Stimulated activated CD4-positive, alpha-beta T cell treated with anti-CD3 and anti-CD28 coated beads, Interleukin-15, amount 100 ng/mL, for 48 hours (primary cell): ENCODE measurements at regions not wholly inside any gene's neighbourhood (a gene's known extent, or its start where the extent isn't known, plus 50 kb on each side); places are given as distances from the start of the nearest gene placed in this dataset.

Source experiments
- DNase-seq, 2 donors: peaks; one replicate each; pipeline ENCODE4 v3.0.0-alpha.2; 2020; ENCODE audit warnings: low read depth in 2 of 2

DNA sequence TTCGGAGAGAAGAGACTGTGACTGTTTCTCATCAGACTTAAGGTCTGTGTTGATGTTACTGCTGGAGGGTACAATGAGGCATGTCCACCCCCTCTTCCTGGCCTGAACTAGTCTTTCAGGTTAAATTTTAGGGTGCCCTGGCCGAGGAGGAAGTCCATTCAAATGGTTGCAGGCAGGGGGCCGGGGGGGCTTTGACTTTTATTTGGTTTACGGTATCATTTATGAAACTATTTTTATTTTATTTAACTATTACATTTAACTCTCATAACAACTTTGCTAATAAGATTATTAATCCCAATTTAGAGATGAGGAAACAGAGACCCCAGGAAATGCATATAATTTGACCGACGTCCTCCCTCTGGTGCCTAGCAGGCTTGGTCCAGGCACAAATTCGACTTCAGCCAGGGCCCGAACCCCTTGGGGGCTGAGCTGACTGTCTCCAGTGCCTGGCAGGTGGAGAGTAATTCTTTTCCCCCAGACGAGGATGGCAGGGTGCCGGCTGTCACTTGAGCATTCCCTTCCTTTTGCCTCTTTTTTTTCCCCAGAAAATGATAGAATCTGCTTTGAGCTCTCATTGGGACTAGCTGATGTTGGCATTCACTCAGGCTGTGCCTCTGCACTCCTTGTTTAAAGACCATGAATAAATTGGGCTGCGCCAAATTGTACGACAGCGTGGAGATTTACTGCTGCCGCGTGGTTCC lies 255.3 kb upstream of the SALL3 start:
- DNase-seq, result no peak

DNA sequence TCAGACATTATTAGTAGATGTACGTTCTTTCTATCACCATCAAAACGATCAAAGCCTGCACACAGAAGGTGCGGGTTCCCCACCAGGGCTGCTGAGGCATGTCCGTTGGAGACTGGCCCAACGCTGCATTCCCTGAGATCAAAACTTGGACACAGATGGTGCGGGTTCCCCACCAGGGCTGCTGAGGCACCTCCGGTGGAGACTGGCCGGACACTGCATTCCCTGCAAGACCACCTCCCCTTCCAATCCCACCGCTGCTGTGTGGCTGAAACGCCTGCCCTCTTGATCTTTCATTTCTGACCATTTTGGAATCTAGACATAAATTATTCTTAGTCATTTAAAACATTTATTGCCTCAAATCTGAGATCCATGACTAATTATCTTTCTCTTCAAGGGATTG lies 254.2 kb upstream of the SALL3 start:
- no peak for DNase-seq

DNA sequence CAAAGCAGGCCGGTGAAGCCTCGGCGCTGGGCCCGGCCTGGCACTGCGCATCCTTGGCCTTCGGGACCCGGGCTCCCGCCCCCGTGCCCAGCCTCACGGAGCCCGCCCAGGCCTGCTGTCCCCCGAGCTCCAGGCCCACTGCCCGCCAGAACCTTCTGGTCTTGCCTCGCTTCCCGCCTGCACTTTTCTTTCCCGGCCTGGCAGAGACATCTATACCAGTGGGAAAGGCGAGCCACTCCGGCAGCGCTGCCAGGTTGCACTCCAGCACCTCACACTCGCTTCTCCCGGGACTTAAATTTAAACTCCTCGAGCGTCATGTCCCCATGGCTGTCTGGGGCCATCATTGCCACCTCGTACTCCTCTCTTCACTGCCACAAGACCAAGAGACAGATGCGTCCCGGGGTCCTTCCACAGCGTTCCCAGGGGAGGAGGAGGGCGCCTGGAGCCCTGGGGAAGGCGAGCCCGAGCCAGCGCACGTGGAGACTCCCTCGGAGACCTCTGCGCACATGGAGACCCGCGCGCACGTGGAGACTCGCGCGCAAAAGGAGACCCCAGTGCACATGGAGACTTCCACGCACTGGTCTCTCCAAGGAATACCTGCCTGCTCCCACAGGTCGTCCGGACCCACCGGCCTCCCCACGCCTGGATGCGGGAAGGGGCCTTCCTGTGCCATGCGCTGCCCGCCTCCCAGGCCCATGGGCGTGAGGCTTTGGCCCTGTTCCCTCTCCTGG lies 253.1 kb upstream of the SALL3 start:
- DNase-seq, result no peak

DNA sequence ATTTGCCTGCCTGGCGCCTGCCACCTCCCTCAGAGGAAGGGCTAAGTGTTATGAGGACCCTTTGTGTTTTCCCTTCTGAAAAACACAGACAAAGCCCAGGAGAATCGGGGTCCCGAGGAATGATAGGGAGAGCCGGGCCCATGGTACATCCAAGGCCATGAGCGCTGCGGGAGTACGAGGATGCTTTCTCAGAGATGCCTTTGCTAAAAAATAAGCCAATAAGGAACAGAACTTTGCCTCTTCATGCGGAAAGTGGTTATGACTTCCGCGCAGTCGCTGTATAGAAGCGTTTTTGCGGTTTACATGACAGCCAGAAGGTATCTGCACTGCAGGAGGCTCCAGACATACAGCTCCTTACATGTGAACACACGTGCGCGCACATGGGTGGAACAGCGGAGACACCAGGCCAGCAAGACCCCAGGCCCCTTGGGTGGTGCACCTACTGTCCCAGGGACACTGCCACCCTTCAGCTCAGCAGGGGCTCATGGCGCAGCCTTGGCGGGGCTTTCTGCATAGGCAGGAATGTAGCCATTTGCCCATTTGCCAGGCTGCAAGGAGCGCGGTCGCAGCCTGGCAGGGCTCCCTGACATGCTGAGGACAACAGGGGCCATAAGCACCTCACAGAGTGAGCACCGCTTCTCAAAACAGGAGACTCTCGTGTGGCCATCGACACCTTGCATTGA lies 252.4 kb upstream of the SALL3 start:
- no peak for DNase-seq

DNA sequence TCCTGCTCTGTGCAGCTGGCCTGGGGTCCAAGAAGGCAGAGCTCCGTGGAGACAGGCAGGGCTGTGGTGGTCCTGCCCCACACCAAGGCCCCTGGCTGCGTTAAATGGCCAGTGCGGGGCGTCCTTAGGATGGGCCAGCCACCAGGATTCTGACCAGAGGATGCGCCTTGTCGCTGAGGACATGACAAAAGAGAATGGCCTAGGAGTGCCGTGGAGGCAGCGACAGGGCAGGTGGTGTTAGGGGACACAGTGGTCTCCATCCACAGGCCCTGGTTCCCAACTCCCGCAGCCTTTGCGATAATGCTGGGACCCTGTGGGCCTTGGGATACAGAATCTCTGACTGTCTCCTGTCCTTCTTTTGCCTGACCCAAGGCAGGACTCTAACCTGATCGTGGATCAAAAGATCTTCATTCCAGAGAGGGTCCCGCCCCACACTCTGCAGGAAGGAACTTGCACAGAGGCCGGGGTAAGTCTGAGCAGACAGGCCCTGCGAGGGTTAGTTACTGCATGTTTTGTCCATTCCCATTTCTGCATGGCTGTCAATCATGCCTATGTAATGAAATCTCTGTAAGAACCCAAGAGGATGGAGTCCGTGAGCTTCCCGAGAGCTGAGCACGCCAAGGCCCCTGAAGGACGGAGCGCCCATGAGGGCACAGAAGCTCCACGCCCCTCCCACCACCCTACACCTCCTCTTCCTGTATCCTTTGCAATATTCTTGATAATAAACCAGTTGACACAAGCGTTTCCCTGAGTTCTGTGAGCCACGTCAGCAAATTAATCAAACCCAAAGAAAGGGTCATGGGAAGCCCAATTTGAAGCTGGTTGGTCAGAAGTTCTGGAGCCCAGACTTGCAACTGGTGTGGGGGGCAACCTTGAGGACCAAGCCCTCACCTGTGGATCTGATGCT lies 251.5 kb upstream of the SALL3 start:
- no peak for DNase-seq

DNA sequence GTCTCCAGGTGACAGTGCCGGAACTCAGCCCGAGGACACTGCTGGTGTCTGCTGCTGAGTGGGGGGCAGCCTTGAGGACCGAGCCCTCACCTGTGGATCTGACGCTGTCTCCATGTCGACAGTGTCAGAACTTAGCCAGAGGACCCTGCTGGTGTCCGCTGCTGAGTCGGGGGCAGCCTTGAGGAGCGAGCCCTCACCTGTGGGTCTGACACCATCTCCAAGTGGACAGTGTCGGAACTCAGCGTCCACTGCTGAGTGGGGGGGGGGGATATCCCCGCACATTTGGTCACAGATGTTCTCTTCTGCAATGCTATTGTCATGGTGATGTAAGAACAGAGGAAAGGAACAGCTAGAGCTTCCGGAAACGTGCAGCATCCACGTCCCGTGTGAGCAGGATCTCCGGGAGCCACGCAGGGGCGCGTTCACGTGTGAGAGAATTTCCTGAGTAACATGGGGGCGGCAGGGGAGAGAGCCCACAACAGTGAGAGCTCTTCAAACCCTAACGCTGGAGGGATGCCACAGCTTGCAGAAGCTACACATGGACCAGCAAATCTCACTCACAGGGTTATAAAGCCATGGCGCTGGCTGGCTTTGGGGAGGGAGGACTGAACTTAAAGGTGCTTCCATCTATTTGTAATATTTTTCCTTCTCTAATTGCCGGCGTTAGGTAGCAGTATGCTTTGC lies 250.7 kb upstream of the SALL3 start:
- no peak for DNase-seq

DNA sequence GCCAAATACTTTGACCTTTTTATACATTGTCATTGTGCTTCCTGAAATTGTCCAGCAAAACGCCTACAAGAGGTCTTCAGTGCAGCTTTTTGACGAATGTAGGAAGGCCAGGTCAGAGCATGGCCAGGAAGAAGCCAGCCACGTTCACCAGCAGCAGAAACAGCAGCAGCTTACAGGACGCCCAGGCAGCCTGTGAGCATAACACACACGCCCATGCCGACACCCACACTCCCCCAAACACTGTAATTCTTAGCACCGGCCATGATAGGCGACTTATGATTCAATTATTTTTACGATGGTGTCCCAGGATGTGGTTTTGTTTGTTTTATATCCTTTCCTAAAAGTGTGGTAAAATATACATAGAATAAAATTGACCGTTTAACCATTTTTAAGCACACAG lies 249.1 kb upstream of the SALL3 start:
- no peak for DNase-seq

DNA sequence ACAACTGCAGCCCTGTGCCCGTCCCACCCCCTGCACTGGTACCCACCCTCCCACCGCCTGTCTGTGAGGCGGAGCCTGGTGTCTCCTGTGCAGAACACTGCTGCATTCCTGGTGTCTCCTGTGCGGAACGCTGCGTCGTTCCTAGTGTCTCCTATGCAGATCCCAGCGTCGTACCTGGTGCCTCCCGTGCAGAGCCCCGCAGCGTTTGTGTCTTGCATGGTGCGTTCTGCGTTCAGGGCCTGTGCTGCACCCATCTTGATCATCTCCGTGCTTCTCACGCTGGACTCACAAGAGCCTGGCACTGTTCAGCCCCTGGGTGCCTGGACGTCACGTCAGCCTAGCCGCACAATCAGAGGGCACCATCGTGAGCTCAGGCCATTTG lies 248.6 kb upstream of the SALL3 start:
- no peak for DNase-seq

DNA sequence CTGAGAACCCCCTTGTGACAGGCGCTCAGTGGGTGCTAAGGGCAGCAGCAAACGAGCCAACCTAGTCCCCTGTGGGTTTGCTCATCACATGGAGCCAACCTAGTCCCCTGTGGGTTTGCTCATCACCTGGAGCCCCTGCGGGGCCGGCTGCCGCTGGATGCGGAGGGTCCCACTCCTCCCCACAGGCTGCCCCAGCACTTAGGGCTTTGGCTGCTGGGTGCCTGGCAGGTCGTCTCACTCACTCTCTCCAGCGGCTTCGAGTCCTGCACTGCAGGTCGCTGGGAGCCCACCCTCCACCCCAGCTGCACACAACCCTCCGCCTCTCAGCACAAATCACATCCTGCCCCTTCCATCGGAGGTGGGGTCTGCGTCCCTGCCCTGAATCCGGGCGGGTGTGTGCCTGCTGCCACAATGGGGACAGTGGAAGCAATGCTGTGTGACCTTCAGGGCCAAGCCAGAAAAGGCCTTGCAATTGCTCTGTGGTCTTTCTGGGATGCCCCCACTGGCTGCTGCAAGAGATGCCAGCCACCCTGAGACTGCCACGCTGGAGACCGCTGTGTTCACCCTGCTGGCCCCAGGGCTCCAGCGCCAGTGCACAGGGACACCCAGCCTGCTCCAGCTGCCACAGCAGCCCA lies 248.1 kb upstream of the SALL3 start:
- DNase-seq, result no peak

DNA sequence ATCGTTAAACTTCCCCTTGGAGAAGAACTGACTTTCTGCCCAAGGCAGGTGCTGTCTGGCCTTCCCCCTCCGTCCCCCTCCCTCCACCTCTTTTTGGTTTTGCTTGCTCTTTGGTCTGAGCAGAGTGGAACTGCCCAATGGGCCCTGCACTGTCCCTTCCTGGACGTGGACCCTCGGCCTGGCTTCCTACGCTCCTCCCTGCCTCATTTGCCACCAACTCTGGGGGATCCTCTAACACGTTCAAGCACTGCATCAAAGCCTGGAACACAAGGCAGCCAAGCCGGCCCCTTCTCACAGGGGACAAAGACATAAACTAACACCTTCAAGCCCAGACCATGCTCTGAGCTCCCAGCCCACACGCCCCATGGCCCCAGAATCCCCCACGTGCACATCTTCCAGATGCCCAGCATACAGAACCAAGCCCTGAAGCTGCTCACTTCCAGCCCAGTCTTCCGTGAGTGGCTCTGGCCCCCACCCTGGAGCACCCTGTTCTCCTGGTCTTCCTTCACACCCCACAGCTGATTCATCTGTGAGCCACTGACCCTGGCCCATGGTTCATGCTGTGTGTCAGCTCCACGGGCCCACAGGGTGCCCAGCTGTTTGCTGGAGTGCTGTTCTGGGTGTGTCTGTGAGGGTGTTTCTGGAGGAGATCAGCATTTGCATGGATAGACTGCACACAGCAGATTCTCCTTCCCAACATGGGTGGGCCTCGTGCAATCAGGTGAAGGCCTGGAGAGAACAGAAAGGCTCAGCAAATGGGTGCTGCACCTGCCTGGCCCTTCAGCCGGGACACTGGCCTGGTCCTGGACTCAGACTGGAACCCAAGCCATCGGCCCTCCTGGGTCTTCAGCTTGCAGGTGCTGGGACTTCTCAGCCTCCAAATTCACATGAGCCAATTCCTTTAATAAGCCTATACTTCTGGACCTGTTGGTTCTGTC lies 247.1 kb upstream of the SALL3 start:
- DNase-seq, result no peak

DNA sequence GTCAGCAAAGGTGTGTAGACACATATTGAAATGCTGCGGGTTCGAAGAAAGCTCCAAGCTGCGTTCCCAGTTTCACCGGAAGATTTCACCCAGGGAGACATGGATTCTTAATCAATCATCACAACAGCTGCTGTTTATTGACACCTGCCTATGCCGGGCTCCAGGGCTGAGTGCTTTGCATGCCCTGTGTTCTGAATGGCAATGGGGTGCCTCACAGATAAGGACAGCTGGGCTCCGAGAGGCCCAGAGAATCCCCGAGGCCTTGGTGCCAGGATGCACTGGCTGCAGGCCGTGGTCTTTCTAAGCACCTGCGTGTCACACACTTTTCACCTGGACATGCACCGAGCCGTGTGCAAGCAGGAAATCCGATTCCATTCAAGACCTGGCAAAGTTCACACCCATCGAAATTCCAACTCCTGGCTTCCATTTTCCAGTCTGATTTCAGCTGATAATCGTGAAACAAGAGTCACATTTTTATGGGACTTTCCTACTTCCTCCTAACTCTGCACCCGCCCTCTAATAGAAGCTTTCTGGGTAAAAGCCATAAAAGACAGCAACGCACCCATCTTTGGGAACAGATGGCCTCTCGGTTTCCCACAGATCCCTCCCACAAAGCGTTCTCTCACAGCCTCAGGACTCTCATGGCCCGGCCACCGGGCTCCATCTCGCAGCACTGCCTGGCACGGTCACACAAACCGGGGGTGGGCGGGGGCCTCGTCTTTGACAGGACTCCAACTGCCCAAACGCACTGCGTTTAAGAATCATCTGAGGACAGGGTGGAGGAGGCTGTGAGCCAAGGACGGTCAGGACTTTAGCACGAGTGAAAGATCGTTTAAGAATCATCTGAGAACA lies 245.6 kb upstream of the SALL3 start:
- no peak for DNase-seq

DNA sequence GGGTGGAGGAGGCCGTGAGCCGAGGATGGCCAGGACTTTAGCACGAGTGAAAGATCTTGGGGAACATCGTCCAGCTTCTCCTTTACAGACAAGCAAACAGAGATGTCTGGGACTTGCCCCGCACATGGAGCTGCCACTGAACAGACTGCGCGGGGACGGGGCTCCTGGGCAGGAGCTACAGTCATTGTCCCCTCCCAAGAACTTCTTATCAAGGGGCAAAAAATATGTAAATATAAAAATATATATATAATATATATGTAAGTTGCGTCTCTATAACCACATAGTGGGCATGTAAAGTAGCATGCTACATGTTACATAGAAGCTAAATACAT lies 245.0 kb upstream of the SALL3 start:
- DNase-seq, result no peak

DNA sequence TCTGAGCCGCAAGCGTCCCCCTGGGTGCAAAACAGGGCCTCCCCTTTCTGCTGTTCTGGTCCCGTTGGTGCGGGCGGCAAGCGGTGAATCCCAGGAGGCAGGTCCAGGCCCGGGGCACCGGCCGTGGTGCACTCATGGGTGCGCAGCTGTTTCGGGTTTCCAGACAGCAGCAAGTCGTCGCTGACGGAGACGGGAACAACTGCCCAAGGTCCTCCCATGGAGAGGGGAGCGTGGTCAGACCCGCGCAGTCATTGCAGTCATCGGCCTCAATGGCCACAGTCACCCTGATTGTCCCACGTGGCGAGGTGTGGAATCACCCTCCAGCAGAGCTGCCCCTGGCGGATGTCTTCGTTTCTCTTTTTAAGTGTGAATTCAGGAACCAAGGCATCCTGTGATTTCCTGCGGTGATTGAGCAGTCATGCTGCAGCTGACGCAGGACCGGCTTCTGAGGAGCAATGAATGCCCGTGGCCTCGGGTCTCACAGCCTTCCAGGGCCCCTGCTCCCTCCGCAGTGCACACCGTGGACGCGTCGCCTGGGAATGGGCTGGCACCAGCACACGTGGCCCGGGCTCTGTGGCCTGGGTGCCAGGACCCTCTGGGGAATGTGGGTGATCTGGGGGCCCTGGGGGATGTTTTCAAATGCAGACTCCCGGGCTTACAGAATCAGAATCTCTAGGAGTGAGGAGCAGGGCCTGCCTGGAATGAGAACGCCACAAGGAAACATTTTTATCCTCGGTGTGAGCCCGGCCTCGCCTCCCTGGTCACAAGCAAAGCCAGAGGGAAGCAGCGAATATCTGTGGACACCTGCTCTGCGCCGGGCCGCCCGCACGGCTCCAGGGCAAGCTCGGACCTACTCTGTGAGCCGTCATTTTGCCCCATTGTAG lies 244.2 kb upstream of the SALL3 start:
- DNase-seq, result no peak

DNA sequence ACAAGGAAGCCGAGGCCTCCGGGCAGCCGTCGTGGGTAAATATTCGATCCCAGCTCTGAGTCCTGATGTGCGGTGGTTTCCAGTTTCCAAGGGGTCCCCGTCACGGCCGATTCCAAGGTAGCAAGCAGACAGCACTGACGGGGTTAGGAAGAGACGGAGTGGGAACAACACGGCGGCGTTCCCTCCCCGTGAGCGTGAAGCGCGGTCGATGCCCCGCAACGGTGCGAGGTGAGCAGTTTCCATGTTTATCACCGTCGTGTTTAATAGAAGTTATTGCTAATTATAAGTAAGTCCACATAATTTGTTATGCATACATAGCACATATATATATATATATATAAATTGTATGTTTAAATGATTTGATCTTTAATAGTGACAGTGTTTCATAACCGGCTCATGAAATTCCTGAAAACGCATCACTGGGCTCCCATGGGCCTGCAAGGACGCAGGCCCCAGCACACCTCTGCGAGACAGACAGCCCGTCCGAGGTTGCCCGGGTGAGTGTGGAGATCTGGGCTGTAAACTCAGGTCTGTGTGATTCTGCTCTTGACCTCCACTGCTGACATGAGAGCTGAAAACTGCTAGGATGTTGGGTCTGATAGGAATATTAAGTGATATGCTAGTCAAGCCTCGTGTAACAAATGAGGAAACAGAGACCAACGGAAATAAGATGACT lies 243.5 kb upstream of the SALL3 start:
- no peak for DNase-seq

DNA sequence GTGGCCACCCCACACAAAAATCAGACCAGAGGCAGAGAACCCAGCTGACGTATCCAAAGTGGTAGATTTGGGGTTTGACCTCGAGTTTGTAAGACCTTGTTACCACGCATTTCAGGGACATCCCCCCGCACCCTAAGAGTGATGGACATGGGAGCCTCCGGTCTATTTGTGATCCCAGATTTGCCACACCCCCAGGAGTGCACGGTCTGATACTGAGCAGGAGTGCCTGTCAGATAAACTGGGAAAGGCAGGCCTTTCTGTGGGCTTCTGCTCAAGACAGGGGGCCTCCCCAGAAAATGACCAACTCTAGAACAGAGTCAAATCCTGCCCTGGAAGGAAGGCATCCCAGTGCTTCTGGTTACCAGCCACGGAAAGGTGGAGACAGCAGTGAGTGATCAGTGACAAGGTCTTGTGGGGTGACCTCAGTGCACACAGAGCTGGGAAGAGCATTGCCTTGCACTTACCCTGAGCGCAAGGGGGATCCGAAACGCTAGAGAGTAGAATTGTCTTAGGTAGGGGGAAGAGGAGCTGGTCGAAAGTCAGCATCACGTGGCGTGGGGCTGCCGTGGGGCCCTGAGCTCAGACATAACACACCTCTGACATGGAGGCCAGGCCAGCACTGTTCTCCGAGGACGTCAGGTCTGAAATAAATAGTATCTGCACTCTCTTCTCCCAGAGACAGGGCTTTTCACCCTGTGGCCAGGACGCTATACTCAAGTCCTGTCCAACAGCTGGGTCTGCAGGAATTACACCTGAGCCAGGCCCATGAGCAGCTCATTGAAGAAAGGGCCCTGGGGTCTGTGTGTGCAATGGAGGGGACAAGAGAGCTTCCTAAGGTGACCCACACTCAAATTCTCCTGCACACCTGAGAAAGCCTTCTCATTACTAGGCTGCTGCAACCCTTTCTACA lies 242.4 kb upstream of the SALL3 start:
- no peak for DNase-seq

DNA sequence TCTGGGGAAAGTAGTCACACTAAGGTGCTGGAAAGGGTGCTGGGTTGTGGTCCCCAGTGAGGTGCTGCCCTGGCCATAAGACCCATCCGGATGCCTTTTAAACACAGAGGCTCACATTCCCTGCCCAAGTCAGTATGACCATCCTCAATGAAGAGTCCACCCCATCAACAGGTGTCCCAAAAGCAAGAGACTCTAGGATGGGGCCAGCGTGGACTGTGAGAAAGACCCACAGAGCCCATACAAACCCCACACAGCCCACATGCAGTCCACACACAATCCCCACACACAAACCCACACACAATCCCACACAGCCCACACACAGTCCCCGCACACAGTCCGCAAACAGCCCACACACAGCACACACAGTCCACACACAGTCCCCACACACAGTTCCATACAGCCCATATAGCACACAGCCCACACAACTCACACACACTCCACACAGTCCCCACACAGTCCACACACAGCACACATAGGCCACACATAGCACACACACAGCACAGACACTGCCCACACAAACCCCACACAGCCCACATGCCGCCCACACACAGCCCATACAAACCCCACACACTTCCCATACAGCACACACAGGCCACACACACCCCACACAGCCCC lies 241.4 kb upstream of the SALL3 start:
- DNase-seq, result no peak
